Stimulated activated naive CD8-positive, alpha-beta T cell treated with anti-CD3 and anti-CD28 coated beads, Interleukin-15, Interleukin-2, amounts not matched to agents 100 ng/mL and 50 ng/mL, for 24 hours (primary cell): ENCODE measurements at regions not wholly inside any gene's neighbourhood (a gene's known extent, or its start where the extent isn't known, plus 50 kb on each side); places are given as distances from the start of the nearest gene placed in this dataset.

Source experiments
- H3K27ac Mint-ChIP-seq: one replicate; pipeline ENCODE4 v1.8.0; 2021; ENCODE audit warnings: mild to moderate bottlenecking, mixed read lengths
- H3K27me3 Mint-ChIP-seq: one replicate; pipeline ENCODE4 v1.8.0; 2021; ENCODE audit warnings: mixed read lengths
- H3K36me3 Mint-ChIP-seq: one replicate; pipeline ENCODE4 v1.8.0; 2021; ENCODE audit warnings: low read depth, mixed read lengths
- H3K4me1 Mint-ChIP-seq: one replicate; pipeline ENCODE4 v1.8.0; 2021; ENCODE audit warnings: low read depth, mixed read lengths
- H3K4me3 Mint-ChIP-seq: one replicate; pipeline ENCODE4 v1.8.0; 2021; ENCODE audit warnings: mild to moderate bottlenecking, mixed read lengths
- H3K9me3 Mint-ChIP-seq: one replicate; pipeline ENCODE4 v1.8.0; 2021; ENCODE audit warnings: mixed read lengths

DNA sequence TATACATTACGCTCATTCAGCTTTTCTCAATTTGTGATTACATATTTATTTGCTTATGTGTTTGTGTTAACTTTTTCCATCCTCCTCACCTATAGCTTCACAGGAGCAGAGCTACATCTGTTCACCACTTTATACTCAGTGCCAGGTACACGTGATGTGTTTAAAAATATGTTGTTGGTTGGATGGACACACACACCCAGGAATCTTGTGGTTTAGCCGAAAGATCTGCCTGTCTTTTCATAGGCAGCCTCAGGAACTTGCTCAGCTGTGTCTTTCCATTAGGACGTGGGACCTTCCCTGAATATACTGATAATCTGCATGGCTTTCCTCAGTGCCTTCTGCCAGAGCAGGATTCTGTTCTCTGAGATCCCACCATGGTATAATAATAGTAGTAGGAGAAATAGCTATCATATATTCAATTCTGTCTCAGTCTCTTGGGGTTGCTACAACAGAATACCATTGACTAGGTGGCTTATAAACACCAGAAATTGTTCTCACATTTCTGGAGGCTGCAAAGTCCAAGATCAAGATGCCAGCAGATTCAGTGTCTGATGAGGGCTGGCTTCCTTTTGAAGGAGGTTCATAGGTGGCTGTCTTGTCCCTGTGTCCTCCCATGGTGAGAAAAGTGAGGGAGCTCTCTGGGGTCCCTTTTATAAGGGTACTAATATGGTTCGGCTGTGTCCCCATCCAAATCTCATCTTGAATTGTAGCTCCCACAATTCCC is 50.0 kb upstream of the SOD3 start:
- Mint-ChIP-seq H3K4me1 (no peaks in the 10 kb centered on the region), H3K27me3 (peaks cover 4% of the 10 kb centered on the region), H3K27ac (no peak overlapping the region), H3K9me3 (no peaks in the 10 kb centered on the region), H3K36me3 (no peaks in the 10 kb centered on the region), H3K4me3 (no peak overlapping the region)
